ENCODE measurements at regions not wholly inside any gene's neighbourhood (a gene's known extent, or its start where the extent isn't known, plus 50 kb on each side); places are given as distances from the start of the nearest gene placed in this dataset.

DNA sequence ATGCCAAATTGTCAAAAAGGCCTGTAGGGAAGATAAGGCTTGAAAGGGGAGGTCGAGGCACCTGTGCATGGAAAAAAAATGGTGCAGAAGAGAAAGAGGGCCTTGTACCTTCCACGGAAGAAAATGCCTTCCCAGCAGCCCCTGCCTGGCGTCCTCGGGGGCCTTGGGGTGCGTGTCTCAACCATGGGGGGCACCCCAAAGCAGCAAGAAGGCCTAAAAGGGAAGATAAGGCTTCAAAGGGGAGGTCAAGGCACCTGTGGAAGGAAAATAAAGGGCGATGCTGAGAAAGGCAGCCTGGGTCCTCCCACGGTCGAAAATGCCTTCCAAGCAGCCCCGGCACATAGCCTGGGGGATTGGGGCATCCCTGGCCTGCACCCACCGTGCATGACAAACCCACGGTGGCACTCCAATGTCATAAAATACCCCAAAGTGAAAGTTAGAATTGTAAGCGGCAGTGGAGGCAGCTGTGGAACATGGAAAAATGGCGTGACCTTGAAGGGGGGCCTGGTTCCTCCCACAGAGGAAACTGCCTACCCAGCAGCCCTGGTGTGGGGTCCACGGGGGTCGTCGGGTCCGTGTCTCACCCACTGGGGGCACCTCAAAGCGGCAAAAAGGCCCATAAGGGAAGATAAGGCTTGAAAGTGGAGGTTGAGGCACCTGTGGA lies 275.0 kb downstream of the ALG10 start:
- H3K9me3 ChIP-seq (replicated peaks; ENCODE audit: control insufficient read depth, insufficient read depth, low read length): no peaks in the 10 kb centered on the region; the same call in 2 of the 3 replicates
- 33% methylated on average over 18 of the region's 18 CpGs for WGBS (ENCODE audit: insufficient coverage, insufficient replicate concordance, low lambda C conversion rate, missing lambda C conversion rate)
- DNase-seq (ENCODE audit: low read depth, low spot score) (no peak), FAIRE-seq (no peak), ATAC-seq (no peak)
- no peaks in the 10 kb centered on the region for H3K36me3 ChIP-seq (ENCODE audit: control insufficient read depth in 2 of 2, insufficient read depth in 2 of 2, low read length in 1 of 2)
- POLR2A ChIA-PET: no interaction called here
- H2AFZ ChIP-seq (ENCODE audit: control insufficient read depth, low read depth, low read length): no peak overlapping the region
- no peak overlapping the region for H3K27ac ChIP-seq (ENCODE audit: control insufficient read depth, insufficient read depth)
- no peak overlapping the region for H3K4me2 ChIP-seq (ENCODE audit: control insufficient read depth, insufficient read depth)
- no peaks in the 10 kb centered on the region for H3K27me3 ChIP-seq (replicated peaks in 1 of 2; ENCODE audit: control insufficient read depth in 2 of 2, insufficient read depth in 2 of 2, low read length in 1 of 2)
- H3K4me3 ChIP-seq: no peak overlapping the region
- no peaks in the 10 kb centered on the region for H4K20me1 ChIP-seq (ENCODE audit: control insufficient read depth, insufficient read depth)
- RAD21 ChIA-PET (ENCODE audit: unreplicated experiment): no interaction called here
- no peaks in the 10 kb centered on the region for H3K4me1 ChIP-seq (ENCODE audit: control insufficient read depth, insufficient read depth, low read length)
- SMC1A ChIA-PET (ENCODE audit: uncharacterized antibody, unreplicated experiment): no interaction called here
- CTCF ChIA-PET: no interaction called here
- intact Hi-C loops (cut with micrococcal nuclease; ENCODE audit: unreplicated experiment) (no loop called here), in situ Hi-C loops (cut with MboI) (loop anchor here (25.0 kb wide), 3 partner anchors 90 to 290 kb away; no protein-coding TSS in a partner anchor)
- H3K9ac ChIP-seq (ENCODE audit: control insufficient read depth, insufficient read depth, low read length): no peak overlapping the region
- no peak for TF ChIP-seq SRF (IDR thresholded peaks at IDR 0.05; ENCODE audit: low read depth in 2 of 2, low read length in 2 of 2)
- no TSS peak for BruUV-seq (replicated peaks)
- H3K79me2 ChIP-seq (ENCODE audit: control insufficient read depth, insufficient read depth, low read length): no peaks in the 10 kb centered on the region

DNA sequence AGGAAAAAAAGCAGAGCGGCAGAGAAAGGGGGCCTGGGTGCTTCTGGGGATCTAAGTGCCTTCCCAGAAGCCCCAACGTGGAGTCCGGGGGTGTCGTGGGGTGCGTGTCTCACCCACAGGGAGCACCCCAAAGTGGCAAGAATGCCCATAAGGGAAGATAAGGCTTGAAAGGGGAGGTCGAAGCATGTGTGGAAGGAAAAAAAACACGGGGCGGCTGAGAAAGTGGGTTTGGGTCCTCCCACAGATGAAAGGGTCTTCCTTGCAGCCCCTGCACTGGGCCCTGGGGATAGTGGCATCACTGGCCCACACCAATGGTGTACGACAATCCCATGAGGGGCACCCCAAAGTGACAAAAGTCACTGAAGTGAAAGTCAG lies 275.5 kb downstream of the ALG10 start:
- ATAC-seq: no peak
- 27% methylated on average over 7 of the region's 9 CpGs for WGBS (ENCODE audit: insufficient coverage, insufficient replicate concordance, low lambda C conversion rate, missing lambda C conversion rate)
- H4K20me1 ChIP-seq (ENCODE audit: control insufficient read depth, insufficient read depth): no peaks in the 10 kb centered on the region
- SMC1A ChIA-PET (ENCODE audit: uncharacterized antibody, unreplicated experiment): no interaction called here
- no peak for DNase-seq (ENCODE audit: low read depth, low spot score)
- H3K27ac ChIP-seq (ENCODE audit: control insufficient read depth, insufficient read depth): no peak overlapping the region
- H3K4me1 ChIP-seq (ENCODE audit: control insufficient read depth, insufficient read depth, low read length): no peaks in the 10 kb centered on the region
- RAD21 ChIA-PET (ENCODE audit: unreplicated experiment): no interaction called here
- H3K79me2 ChIP-seq (ENCODE audit: control insufficient read depth, insufficient read depth, low read length): no peaks in the 10 kb centered on the region
- no peak overlapping the region for H3K9ac ChIP-seq (ENCODE audit: control insufficient read depth, insufficient read depth, low read length)
- in situ Hi-C loops (cut with MboI) (loop anchor here (25.0 kb wide), 3 partner anchors 90 to 290 kb away; no protein-coding TSS in a partner anchor), intact Hi-C loops (cut with micrococcal nuclease; ENCODE audit: unreplicated experiment) (no loop called here)
- H3K36me3 ChIP-seq (ENCODE audit: control insufficient read depth in 2 of 2, insufficient read depth in 2 of 2, low read length in 1 of 2): no peaks in the 10 kb centered on the region
- no peak overlapping the region for H3K4me2 ChIP-seq (ENCODE audit: control insufficient read depth, insufficient read depth)
- no peak overlapping the region for H3K4me3 ChIP-seq
- CTCF ChIA-PET: no interaction called here
- POLR2A ChIA-PET: no interaction called here
- no peaks in the 10 kb centered on the region for H3K27me3 ChIP-seq (replicated peaks in 1 of 2; ENCODE audit: control insufficient read depth in 2 of 2, insufficient read depth in 2 of 2, low read length in 1 of 2)
- H2AFZ ChIP-seq (ENCODE audit: control insufficient read depth, low read depth, low read length): no peak overlapping the region
- no peak for FAIRE-seq
- no peaks in the 10 kb centered on the region; the same call in 2 of the 3 replicates for H3K9me3 ChIP-seq (replicated peaks; ENCODE audit: control insufficient read depth, insufficient read depth, low read length)
- no TSS peak for BruUV-seq (replicated peaks)
- no peak for TF ChIP-seq RBBP5 (conservative IDR thresholded peaks at IDR 0.05)
- TF ChIP-seq HCFC1 (IDR thresholded peaks at IDR 0.05; ENCODE audit: low read length): no peak
- TF ChIP-seq, protein P1, sequence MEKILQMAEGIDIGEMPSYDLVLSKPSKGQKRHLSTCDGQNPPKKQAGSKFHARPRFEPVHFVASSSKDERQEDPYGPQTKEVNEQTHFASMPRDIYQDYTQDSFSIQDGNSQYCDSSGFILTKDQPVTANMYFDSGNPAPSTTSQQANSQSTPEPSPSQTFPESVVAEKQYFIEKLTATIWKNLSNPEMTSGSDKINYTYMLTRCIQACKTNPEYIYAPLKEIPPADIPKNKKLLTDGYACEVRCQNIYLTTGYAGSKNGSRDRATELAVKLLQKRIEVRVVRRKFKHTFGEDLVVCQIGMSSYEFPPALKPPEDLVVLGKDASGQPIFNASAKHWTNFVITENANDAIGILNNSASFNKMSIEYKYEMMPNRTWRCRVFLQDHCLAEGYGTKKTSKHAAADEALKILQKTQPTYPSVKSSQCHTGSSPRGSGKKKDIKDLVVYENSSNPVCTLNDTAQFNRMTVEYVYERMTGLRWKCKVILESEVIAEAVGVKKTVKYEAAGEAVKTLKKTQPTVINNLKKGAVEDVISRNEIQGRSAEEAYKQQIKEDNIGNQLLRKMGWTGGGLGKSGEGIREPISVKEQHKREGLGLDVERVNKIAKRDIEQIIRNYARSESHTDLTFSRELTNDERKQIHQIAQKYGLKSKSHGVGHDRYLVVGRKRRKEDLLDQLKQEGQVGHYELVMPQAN (conservative IDR thresholded peaks at IDR 0.05): no peak
- TF ChIP-seq, protein P2, sequence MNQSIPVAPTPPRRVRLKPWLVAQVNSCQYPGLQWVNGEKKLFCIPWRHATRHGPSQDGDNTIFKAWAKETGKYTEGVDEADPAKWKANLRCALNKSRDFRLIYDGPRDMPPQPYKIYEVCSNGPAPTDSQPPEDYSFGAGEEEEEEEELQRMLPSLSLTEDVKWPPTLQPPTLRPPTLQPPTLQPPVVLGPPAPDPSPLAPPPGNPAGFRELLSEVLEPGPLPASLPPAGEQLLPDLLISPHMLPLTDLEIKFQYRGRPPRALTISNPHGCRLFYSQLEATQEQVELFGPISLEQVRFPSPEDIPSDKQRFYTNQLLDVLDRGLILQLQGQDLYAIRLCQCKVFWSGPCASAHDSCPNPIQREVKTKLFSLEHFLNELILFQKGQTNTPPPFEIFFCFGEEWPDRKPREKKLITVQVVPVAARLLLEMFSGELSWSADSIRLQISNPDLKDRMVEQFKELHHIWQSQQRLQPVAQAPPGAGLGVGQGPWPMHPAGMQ (IDR thresholded peaks at IDR 0.05; ENCODE audit: borderline replicate concordance): no peak
- no peak for TF ChIP-seq POU2F2 (IDR thresholded peaks at IDR 0.05; ENCODE audit: borderline replicate concordance, low read depth, low read length)
- TF ChIP-seq SIN3A (IDR thresholded peaks at IDR 0.05; ENCODE audit: low read depth, low read length): no peak
- no peak for TF ChIP-seq MYC (IDR thresholded peaks at IDR 0.05; ENCODE audit: insufficient read depth, insufficient read length, insufficient replicate concordance, low read length, severe bottlenecking)
- no peak for TF ChIP-seq PAX5 (IDR thresholded peaks at IDR 0.05; ENCODE audit: borderline replicate concordance, low read depth, low read length)
- TF ChIP-seq, protein P3, sequence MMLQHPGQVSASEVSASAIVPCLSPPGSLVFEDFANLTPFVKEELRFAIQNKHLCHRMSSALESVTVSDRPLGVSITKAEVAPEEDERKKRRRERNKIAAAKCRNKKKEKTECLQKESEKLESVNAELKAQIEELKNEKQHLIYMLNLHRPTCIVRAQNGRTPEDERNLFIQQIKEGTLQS (IDR thresholded peaks at IDR 0.05; ENCODE audit: borderline replicate concordance, extremely low read depth, low read depth, low read length): no peak
- TF ChIP-seq, protein P4, sequence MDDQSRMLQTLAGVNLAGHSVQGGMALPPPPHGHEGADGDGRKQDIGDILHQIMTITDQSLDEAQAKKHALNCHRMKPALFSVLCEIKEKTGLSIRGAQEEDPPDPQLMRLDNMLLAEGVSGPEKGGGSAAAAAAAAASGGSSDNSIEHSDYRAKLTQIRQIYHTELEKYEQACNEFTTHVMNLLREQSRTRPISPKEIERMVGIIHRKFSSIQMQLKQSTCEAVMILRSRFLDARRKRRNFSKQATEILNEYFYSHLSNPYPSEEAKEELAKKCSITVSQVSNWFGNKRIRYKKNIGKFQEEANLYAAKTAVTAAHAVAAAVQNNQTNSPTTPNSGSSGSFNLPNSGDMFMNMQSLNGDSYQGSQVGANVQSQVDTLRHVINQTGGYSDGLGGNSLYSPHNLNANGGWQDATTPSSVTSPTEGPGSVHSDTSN (IDR thresholded peaks at IDR 0.05; ENCODE audit: insufficient replicate concordance, low read depth, low read length): no peak
- TF ChIP-seq NFXL1 (IDR thresholded peaks at IDR 0.05; ENCODE audit: borderline replicate concordance): no peak
- no peak for TF ChIP-seq ZSCAN29 (IDR thresholded peaks at IDR 0.05)
